GM19438 (cell line): ENCODE measurements at regions not wholly inside any gene's neighbourhood (a gene's known extent, or its start where the extent isn't known, plus 50 kb on each side); places are given as distances from the start of the nearest gene placed in this dataset.
"Not testable (repeated sequence)": the region's sequence is repeated elsewhere in the genome, so short reads cannot be mapped to it uniquely, and the experiment has no call there.

ENCODE experiments used
- ATAC-seq: cut with Tn5 transposase; IDR thresholded peaks from one replicate; pipeline ENCODE4 v1.9.1; 2021; ENCODE audit warnings: low read depth; ENCODE audit not compliant: unreplicated experiment

DNA sequence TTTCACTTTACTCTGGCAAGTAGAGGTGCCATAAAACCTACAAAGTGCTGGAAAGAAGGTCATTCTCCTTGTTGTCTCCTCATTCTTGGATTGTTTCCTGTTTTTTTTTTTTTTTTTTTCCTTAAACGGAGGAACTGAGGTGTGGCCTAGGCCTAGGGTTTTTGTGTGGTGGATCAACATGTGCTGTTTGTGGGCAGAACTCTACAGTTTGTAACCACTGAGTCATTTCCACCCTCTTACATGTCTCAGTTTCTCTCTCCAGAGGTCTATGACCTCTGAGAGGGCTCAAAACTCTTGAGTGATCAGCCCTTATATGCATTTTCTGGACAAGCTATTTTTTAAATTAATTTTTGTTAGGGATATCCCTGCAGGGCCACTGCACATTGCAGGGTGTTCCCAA lies 296.0 kb downstream of the PPP1R3A start:
- no peak for ATAC-seq

DNA sequence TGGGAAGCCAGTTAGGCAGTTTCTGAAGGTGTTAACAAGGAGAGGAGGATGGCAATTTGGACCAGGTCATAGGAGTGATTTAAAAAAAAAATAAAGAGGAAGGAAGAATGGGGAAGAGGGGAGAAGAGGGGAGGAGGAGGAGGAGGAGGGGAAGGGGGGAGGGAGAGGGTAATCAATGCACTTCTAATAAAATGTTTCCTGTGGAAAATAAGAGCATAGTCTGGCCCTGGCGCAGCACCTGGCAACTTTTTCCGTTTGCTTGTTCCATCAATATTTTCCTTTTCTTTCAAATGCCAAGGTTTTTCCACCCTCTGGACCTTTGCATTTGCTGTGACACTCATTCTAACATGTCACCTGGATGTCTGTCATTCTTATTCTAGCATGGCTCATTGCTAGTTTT lies 308.2 kb downstream of the PPP1R3A start:
- no peak for ATAC-seq

DNA sequence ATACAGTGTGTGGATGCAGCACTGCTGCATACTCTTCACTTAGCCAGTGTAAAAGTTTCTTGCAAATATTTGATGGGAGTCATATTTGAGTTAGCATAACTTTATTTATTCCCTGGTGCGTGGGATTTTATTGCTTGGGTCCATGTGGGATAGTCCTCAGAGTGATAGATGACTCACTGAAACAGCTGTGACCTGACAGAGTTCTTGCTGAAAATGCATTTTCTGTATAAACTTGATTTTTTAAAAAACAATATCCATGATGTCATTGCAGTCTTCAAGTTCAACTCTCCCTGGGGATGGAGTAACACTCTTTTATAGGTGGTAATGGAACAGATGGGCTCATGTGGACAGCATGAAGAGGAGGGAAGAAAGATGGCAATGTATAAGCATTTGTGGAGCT lies 310.0 kb downstream of the PPP1R3A start:
- no peak for ATAC-seq

DNA sequence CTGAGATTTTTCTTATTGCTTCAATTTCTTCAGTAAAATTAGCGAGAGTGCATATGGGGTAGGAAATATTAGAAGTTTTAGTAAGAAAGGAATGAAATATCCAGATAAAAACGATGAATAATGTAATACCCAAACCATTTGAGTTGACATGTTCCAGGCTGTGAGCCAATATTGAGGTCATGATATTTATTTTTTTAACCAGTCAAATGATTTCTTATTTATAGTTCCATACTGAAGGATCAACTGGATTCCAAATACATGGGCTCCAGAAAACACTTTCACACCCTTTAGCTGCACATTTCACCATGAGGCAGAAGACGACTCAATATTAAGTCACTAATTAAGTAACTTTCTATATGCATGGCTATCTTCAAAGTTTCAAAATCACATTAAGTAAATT lies 312.5 kb downstream of the PPP1R3A start:
- ATAC-seq: no peak

DNA sequence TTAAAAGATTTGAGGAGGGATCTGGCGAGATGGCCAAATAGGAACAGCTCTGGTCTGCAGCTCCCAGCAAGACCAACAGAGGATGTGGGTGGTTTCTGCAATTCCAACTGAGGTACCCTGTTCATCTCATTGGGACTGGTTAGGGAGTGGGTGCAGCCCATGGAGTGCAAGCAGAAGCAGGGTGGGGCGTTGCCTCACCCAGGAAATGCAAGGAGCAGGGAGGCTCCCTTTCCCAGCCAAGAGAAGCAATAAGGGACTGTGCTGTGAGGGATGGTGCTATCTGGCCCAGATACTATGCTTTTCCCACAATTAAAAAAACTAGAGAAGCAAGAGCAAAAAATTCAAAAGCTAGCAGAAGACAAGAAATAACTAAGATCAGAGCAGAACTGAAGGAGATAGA lies 318.4 kb downstream of the PPP1R3A start:
- ATAC-seq: not testable (repeated sequence)

DNA sequence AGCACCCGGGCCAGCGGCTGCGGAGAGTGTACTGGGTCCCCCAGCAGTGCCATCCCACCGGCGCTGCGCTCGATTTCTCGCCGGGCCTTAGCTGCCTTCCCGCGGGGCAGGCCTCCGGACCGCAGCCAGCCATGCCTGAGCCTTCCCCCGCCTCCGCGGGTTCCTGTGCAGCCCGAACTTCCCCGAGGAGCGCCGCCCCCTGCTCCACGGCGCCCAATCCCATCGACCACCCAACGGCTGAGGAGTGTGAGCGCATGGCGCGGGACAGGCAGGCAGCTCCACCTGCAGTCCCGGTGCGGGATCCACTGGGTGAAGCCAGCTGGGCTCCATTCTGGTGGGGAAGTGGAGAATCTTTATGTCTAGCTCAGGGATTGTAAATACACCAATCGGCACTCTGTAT lies 325.4 kb downstream of the PPP1R3A start:
- ATAC-seq: not testable (repeated sequence)

DNA sequence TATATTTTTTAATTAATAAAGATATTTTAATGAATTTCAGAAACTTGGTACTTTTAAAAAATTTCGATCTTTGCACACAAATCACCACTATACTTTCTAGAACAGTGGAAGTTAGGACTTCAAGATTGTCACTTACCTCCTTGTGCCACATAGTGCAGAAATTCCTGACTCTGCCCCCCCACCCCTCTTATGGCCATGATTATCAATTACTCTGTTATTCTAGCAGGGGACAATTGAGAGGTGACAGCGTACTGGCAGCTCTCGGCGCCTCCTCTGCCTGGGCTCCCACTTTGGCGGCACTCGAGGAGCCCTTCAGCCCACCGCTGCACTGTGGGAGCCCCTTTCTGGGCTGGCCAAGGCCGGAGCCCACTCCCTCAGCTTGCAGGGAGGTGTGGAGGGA lies 325.9 kb downstream of the PPP1R3A start:
- ATAC-seq: not testable (repeated sequence)

DNA sequence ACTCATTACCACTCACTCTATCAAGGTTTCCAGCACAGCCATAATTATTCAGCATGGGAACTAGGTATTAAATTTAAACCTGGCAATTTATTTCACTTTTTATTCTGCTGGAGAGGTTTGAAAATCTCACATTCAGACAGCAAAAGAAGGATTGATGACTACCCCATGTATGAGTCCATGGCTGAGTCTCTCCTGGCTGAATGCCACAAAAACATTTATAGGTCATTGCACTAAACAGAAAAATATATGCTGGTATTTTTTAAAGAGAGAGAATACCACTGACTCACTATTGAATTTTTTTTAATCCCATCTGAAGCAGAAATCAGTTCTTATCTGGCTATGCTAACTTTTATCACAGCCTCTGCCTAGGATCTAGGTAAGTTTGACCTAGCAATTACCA lies 336.3 kb downstream of the PPP1R3A start:
- ATAC-seq: no peak

DNA sequence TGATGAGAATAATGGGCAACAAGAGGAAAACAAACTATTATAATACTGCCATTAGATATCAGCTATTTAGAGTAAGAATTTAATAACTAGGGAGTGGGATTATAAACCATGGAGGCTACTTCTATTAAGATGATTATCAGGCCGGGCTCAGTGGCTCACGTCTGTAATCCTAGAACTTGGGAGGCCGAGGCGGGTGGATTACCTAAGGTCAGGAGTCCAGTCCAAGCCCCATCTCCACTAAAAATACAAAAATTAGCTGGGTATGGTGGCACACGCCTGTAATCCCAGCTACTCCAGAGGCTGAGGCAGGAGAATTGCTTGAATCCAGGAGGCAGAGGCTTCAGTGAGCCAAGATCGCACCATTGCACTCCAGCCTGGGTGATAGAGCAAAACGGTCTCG lies 355.6 kb downstream of the PPP1R3A start:
- not testable (repeated sequence) for ATAC-seq

DNA sequence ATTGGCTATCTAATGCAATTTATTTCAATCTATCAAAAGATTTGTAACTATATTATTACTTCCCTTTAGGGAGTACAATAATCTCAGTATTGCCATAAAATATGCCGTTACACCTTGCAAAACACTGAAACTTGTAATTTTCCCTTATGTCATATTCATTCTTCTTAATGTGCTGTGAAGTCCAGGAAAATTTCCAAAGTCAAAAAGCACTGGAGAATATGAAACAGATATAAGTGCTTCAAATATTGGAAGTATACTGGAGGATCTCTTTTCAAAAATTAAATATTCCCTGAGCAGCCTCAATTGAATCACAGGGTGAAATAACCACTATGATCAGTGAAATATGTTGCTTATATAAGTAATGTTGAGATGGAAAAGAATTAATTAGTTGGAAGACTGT lies 356.0 kb downstream of the PPP1R3A start:
- ATAC-seq: no peak

DNA sequence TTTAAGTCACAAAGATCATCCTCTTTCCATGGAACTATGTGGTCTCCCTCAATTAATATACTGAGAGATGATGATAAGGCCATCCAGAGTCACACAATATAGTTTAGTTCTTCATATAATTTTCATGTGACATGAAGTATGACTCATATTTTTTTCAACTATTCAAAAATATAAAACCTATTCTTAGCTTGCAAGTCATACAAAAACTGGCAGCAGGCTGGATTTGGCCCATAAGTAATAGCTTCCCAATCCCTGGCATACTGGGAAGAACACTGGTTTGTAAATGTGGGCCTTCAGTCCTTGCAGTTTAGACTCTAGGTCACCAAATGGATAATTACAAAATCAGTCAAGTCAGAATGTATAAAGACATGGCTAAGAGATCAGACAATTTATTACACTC lies 356.6 kb downstream of the PPP1R3A start:
- ATAC-seq: no peak

DNA sequence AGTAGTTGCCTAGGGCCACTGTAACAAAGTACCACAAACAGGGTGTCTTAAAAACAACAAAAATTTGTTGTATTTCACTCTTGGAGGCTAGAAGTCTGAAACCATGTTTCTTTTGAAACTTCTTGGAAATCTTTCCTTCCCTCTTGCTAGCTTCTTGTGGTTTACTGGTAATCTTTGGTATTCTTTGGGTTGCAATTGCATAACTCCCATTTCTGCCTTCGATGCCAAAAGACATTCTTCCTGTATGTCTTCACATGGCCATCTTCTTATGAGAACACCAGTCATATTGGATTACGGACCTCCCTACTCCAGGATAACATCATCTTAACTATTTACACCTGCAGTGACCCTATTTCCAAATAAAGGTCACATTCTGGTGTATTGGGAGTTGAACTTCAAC lies 357.4 kb downstream of the PPP1R3A start:
- ATAC-seq: no peak

DNA sequence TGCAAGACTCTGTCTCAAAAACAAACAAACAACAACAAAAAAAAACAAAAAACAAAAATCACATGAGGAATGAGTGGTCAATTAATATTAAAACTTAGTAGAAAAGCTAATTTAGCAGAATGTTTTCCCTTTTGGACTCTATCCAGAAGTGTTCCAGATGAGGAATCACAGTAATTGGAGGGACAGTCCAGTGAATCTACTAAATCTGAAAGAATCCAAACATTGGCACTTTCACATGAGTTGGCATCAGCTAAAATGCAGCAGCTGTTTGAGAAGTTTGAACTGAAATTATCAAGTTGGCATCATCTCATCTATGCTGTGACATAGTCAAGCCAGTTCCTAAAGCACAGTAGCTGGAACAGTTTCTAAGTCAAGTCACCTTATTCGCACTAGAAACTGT lies 367.8 kb downstream of the PPP1R3A start:
- no peak for ATAC-seq

DNA sequence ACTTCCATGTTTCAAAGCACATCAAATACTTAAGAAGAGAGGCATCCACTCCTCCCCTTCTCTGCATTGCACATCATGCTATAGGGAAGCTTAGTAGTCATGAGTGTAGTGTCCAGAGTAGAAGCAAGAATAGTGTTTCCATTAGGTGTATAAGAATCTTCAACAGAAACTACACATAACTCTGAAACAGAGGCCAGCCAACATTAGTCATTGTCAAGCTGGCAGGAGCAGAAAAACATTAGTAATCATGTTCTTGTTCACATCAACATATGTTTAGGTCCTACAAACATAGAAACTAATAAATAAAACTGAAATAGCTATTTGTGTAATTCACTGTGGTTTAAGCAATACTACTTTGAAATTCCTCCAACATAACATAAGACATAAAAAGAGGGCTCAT lies 370.2 kb downstream of the PPP1R3A start:
- ATAC-seq: no peak

DNA sequence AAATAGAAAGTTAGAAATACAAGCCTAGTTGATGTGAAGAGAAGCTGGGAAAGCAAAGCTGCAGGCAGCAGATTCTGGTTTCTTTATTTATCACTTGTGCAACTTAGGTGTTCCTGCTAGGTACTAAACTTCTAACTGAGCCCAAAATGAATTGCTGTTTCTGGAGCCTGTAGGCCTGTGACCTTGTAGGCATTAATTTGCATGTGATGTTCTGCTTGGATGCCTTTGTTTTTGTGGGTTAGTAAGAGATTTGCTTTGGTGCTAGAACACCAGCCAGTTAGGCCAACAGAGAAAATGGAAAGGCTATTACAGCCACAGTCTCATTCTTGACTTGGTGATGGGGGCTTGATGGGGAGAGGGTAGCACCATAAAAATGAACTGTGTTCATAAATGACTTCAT lies 370.7 kb downstream of the PPP1R3A start:
- no peak for ATAC-seq

DNA sequence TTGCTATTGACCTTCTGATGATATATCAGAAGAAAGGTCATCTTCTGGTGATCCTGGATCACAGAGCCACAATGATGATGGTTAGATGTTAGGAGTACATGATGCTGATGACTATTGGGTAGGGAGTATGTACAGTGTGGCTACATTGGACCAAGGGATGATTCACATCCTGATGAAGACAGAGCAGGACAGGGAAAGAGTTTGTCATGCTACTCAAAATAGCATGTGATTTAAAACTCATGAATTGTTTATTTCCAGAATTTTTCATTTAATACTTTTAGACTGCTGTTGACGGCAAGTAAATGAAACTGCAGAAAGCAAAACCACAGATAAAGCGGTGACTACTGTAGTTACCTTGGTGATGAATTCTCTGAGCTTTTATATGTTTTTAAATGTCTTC lies 397.3 kb downstream of the PPP1R3A start:
- ATAC-seq: no peak

DNA sequence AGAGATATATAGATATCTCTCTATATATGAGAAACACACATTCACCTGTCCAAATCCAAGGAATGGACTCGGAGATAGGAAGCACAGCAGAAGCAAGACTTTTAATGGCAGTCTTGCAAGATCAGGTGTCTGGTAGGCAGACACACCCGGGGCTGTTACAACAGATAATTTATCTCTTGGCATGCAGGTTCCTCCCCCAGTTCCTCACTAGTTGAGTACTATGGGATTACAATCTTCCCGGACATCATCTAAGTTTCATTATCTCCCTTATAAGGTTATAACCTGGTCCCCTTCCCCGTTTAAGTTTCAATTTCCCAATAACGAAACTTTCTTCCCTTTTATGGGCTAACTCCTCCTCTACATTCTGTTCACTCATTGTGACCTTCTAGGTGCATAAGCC lies 399.3 kb downstream of the PPP1R3A start:
- no peak for ATAC-seq

DNA sequence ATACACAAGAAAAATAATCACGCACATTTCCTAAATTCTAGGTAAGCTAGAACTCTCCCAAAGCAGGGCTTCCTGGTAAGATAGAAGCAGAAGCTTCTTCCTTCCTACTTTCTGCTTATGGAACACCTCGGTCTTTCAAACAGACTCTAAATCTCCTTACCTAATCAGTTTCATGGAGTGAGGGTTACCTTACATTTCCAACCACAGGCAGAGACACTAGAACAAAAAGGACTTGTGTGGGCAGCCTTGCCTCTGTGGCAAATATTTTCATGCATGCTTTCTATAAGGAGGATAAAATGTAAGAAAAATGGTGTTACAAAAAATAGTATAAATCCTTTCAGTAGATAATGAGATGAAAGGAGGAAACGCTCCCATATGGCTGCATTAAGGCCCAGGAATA lies 386.3 kb upstream of the SMIM30 start:
- no peak for ATAC-seq

DNA sequence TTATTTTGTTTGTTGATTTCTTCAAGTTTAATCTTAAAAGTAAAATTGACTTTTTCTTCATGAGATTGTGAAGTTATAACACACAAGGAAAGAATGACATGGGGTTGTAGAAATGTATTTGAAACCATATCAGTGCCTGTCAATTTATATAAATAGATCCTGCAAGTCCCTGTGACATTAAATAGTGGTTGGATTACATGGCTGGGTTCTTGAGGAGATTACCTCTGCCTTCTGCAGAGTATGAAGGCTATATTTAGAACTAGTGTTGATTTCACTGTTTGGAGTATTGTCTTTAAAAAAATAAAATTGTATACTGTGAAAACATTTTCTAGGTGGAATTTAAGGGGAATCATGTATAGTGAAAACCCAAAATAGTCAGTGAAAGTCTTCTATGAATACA lies 385.8 kb upstream of the SMIM30 start:
- no peak for ATAC-seq

DNA sequence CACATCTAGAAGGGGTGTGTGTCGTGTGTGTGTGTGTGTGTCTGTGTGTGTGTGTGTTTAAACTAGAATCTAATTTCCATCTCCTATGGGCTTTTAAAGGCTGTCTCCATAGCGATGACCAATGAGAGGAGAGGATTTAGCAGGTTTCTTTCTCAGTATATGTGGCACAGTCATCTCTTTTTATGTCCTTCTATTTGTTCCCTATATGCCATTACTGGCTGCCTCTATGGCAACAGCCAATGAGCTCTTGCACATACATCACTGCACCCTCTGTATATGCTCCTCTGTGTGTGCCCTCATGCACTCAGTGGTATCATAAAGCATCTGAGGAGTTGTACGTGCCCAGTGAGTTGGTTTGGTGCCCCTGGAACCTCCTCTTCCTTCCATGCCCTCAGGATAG lies 378.2 kb upstream of the SMIM30 start:
- not testable (repeated sequence) for ATAC-seq

DNA sequence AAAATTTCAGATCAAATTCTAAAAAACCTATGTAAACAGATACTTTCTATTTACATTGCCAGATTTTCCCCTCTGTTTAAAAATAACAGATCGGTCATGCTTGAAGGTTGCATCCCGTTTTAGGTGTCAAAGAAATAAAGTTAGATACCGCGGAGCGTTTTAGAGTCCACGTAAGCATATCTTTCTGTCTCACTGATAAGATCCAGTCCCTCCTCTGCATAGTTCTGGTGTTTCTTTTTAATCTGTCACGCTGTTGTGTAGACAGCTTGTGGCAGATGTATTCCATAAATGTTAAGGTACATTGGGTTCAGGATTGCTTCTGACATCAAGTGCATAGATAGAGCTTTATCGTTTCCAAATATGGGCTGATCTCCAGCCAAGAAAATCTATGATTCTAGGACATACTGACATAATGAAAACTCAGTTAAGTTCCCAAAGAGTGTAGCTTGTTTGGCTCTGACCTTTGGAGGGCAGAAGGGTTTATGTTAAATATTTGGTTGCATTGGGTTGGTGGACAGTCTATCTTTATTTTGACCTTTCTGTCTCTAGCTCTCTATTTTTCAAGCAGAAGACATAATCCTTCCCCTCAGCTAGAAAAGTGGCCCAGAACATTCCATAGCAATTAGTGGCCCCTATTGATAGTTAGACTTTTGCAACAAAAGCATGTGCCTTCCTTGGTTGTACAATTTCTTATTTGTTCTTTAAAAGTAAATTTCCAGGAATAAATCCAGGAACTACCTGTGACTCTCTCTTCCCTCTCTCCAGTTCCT lies 376.6 kb upstream of the SMIM30 start:
- ATAC-seq: not testable (repeated sequence)

DNA sequence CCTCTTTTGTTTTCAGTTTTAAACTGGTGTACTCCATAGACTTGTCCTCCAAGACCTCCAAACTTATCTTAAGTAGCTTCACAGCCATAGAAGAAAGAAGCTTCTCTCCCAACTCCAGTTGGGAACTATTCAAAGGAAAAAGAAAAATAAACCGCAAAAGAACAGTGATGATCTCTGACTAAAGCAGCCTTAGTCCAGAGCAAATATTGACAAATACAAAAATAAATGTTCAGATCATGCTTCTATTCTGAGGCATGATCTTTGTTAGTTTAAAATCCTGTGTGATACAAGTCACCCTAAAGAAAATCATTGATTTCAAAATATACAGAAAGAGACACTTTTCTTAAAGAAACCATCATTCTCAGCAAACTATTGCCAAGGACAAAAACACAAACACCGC lies 373.0 kb upstream of the SMIM30 start:
- no peak for ATAC-seq
